ENCODE measurements at regions not wholly inside any gene's neighbourhood (a gene's known extent, or its start where the extent isn't known, plus 50 kb on each side); places are given as distances from the start of the nearest gene placed in this dataset.
"Not testable (repeated sequence)": the region's sequence is repeated elsewhere in the genome, so short reads cannot be mapped to it uniquely, and the experiment has no call there.

DNA sequence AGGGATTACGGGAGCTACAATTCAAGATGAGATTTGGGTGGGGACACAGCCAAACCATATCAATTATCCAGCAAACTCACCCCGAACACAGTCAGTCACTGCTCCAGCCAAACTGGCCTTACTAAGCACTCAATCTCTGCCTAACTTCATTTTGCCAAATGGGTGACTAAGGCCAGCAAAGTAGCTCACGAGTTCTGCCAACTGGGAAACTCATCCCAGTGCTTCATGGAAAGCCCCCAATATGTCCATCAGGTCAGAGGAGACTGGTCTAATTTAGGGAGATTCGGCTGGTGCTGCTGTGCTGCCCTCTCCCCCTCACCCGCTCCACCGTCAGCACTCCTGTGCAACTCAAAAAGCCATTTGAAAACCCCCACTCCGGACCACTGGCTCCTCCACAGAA is 324.0 kb downstream of the FOXO1 start:
- in situ Hi-C loops (cut with HindIII; ENCODE audit: low pct_unique_long_range_greater_than_20kb, low sequenced_read_pairs), result no loop called here
- no peak for DNase-seq (ENCODE audit: low read depth, low spot score)

DNA sequence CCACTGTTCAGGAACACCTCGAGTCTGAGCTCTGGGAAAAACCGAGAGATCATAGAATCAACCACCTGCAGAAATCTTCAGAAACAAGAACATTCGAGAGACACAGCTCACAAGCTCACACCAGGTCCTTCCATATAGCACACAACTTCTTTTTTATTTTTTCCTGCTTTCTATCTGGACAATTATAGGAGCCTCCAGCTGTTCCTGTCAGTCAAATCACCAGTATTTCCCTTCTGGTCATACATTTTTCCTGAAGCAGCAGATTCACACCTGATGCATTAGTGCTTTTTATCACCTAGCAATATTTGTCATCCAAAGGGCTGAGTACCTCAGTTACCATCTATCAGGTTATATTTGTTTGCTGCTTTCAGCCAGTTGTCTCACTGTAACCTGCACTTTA is 323.5 kb downstream of the FOXO1 start:
- DNase-seq (ENCODE audit: low read depth, low spot score), result no peak
- in situ Hi-C loops (cut with HindIII; ENCODE audit: low pct_unique_long_range_greater_than_20kb, low sequenced_read_pairs), result no loop called here

DNA sequence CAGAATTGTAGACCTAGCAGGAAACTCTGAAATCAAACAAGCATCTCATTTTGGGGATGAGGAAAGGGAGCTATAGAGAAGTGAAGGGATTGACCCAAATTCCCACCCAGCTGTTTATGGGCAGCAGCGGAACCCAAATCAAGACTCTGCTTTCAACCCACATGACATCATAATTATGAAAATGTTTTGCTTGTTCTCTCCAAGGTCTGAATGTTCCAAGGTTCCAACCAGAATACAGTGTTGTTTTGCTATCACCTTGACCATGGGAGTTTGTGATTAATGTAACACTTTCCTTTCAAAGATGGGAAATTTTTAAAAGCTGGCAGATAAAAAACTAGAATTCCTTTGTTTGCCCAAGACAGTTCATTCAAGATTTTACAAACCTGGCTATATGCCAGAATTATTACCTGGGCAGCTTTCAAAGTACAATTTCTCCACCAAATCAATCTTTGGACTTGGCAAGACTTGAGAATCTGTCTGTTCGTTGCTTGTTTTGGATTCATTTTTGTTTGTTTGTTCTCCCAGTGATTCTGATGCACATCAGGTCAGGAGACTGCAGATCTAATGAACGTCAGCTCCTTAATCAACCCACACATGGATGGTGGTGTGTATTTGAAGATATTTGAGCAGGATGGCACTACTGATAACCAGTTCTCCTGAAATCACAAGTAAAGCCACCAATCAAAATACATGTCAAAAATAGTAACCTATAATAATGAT is 322.7 kb downstream of the FOXO1 start:
- in situ Hi-C loops (cut with HindIII; ENCODE audit: low pct_unique_long_range_greater_than_20kb, low sequenced_read_pairs), result no loop called here
- DNase-seq (ENCODE audit: low read depth, low spot score), result no peak

DNA sequence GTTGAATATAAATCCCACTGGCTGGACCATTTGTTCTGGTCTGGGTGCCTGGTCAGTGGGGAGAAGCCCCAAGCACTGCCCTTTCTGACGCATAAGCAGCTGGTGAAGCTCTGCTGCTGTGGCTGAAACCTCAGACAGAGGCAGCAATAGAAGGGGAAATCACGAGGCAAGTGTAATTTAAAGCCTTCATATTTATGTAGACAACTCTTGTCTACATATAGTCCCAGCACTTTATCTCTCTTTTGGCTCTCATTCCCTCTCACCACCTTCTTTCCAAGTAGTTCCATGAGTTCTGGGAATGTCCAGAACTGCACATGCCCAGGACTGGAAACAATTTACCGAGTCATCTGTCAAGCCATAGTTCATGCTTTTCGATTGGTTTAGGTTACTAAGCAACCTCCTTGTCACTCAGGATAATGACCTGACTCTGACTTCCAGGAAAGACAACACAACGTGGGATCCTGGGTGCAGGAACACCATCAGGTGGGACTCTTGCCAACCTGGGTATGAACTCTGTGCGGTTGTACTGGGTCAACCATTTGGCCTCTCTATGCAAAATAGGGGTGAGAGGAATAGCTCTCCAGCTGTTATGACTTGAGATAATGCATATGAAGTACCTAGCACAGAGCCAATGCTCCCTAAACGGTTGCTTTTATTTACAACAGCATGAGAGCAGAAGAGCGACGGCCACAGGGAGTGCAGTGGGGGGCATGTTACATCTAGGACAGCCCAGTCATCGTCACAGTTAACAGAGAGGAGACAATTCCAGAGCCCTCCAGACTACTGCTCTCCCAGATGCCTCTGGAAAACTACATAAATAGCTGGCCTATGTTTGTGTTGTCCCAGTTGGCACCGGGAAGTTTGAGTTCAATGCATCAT is 321.9 kb downstream of the FOXO1 start:
- in situ Hi-C loops (cut with HindIII; ENCODE audit: low pct_unique_long_range_greater_than_20kb, low sequenced_read_pairs), result no loop called here

DNA sequence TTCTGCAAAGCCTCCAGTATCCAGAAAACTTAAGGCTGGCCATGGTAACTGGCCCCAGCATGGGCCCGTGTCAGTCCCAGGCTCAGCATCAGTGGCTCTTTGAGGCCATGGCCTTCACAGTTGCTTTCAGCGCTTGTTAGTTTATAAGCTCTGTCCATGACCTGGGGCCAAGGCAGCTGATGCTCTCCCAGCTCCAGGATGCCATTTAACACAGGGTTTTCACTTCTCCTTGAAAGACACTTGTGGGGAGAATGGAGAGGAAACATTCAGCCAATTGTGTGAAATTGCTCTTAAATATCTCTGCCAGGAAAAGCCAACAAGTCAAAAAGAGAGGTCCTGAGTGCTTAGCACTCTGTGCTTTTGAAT is 321.3 kb downstream of the FOXO1 start:
- in situ Hi-C loops (cut with HindIII; ENCODE audit: low pct_unique_long_range_greater_than_20kb, low sequenced_read_pairs), result no loop called here
- no peak for DNase-seq (ENCODE audit: low read depth, low spot score)

More for the DNA sequence above, 321.9 kb downstream of the FOXO1 start:
- DNase-seq (ENCODE audit: low read depth, low spot score), result peak; percentile 31

DNA sequence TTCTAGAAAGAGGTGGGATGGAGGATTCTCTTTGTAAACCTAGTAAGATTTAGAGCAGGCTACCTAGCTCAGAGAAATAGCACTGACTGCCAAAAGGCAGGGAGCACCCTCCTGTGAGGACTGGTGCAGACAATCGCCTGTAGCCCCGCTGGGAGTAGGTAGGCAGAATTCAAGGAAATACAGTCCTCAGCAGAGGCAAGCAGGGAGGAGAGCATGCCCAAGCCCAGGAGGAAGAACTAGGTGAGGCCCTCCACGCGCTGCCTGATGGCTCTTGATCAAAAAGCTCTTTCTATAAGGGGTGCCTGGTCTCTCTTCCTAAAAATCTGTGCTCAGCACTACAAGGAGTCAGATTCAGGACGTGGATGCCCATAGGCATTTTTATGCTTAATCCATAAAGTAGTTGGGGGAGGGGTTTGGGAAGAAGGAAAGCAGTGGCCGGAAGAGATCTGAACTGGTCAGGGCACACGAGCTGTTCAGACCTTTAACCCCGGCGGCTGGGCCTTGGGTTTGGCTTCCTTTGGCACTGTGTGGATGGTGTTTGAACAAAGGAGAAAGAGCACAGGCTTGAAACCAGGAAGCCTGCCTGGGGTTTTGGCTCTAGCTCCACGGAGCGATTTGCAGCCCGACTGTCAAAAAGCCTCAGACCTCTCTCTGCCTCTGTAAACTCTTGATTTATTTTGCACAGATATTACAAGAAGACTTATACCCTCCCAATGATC is 320.6 kb downstream of the FOXO1 start:
- DNase-seq (ENCODE audit: low read depth, low spot score), result no peak
- in situ Hi-C loops (cut with HindIII; ENCODE audit: low pct_unique_long_range_greater_than_20kb, low sequenced_read_pairs), result no loop called here

DNA sequence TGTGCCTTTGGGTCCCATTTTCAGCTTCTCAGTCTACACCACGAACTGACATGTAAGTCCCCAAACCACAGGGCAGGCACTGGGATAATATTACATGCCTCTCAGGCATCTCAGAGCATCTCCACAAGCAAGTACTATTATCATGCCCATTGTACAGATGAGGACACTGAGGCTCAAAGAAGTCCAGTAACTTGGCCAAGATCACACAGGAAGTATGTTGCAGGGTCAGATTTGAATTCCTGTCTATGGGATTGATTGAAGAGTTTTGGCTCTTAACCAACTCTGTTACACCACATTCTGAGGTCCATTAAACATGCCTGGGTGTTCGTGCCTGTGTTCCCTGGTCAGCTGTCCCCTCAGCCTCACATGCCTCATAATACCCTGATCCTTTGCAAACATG is 319.8 kb downstream of the FOXO1 start:
- DNase-seq (ENCODE audit: low read depth, low spot score), result no peak
- in situ Hi-C loops (cut with HindIII; ENCODE audit: low pct_unique_long_range_greater_than_20kb, low sequenced_read_pairs), result no loop called here

DNA sequence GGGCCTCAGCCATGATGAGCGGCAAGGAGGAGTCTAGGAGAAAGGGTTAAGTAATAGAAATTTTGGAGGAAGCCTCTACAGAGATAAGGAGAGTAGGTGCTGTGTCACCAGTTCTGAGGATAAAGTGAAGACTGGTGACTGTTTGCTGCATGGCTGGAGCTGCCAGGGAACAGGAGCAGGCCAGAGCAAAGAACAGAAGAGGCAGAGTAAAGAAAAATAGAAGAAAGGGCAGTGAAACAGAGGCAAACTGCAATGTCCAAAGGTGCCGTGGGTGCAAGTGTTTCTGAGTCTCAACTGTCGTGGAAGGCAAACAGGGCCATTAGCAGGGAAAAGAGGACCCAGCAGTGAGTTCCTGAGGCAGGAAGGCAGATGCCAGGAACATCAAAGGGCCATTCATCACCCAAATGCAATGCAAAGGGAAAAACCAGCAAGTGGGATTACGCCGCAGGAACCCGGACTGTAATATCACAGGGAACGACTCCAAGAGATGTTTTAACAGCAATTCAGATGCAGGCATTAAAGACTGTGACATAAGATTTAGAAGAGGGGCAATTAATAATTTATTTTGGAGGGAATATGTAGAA is 318.3 kb downstream of the FOXO1 start:
- DNase-seq (ENCODE audit: low read depth, low spot score), result no peak
- in situ Hi-C loops (cut with HindIII; ENCODE audit: low pct_unique_long_range_greater_than_20kb, low sequenced_read_pairs), result no loop called here

DNA sequence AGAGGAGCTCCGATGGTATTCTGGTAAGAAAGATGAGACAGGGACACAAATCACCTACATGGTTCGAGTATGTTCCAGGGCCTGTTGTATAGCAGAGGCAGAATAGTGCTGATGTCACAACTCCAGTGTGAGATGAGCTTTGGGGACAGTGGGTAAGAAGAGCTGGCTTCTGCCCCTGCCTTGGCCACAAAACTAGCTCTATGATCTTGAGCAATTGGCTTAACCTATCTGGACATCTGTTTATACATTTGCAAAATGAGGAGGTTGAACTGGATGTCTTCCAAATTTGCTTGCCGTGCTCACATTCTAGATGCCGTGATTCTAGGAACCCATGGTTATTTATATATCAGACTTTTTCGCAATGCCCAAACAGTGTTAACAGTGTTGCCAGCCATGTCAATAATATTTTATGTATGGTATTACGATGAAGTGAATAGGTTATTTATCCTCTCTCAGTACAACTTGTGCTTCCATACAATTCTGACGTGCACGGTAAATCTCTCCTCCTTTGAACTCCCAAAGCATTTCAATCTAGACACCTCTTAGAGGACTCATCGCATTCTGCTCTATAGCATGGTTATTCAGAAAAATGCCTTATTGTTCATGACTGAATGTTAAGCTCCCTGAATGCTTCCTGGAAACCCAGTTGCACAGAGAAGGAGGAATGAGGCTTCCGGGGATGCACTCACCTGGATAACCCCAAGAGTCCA is 316.0 kb downstream of the FOXO1 start:
- no peak for DNase-seq (ENCODE audit: low read depth, low spot score)
- in situ Hi-C loops (cut with HindIII; ENCODE audit: low pct_unique_long_range_greater_than_20kb, low sequenced_read_pairs), result no loop called here

DNA sequence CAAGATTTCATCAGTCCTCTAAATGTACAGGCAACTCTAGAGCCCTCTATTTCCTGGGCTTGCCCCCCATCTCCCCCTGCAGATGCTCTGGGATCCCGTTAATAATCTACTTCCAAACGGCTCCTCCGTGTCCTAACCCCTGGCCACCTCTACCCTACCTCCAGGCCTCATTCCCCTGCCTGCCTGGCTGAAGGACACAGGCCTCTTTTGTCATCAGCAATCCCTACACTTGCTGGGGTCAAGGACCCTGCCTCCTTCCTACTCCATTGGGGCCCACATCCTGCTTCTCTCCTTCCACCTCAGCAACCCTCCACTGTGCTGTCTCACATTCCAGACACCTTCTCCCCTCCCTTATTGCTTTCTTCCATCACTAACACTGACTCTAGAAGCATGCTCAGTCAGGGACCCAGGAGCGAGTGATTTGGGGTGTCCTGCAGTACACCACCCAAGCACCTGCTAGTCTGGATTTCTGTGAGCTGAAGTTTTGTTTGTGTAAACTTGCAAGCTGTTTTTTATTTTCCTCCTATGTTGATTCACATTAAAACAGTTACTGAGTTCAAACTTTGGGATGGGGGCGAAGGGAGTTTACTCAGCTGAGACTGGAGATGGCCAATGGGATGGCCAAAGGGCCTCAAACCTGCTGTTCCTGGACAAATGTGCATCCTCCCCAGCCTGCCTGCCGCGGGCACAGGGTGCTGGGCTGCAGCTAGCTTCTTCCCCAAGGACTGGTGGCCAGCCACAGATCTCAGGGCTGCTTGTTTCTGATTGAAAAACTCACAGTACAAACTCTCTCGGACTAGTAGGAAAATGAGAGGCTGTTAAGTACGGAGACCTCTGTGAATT is 314.7 kb downstream of the FOXO1 start:
- no peak for DNase-seq (ENCODE audit: low read depth, low spot score)
- in situ Hi-C loops (cut with HindIII; ENCODE audit: low pct_unique_long_range_greater_than_20kb, low sequenced_read_pairs), result no loop called here

DNA sequence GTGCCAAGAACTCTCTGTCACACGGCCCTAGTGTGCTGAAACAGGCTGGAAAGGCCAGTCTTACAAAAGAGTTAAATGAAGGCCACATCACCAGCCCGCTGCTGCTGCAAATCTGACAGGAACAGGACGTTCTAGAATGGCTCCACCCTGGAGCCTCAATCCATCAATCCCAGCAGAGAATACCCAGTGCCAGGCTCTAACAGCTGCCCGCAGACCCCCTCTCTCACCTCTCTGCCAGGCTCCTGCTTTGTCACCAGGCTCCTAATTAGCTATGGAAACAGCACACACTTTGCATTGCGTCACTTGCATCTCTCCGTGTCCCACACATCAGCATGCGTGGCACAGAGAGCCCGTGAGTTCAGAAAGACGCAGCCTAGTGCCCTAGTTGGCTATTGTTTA is 314.1 kb downstream of the FOXO1 start:
- DNase-seq (ENCODE audit: low read depth, low spot score), result no peak
- in situ Hi-C loops (cut with HindIII; ENCODE audit: low pct_unique_long_range_greater_than_20kb, low sequenced_read_pairs), result no loop called here

DNA sequence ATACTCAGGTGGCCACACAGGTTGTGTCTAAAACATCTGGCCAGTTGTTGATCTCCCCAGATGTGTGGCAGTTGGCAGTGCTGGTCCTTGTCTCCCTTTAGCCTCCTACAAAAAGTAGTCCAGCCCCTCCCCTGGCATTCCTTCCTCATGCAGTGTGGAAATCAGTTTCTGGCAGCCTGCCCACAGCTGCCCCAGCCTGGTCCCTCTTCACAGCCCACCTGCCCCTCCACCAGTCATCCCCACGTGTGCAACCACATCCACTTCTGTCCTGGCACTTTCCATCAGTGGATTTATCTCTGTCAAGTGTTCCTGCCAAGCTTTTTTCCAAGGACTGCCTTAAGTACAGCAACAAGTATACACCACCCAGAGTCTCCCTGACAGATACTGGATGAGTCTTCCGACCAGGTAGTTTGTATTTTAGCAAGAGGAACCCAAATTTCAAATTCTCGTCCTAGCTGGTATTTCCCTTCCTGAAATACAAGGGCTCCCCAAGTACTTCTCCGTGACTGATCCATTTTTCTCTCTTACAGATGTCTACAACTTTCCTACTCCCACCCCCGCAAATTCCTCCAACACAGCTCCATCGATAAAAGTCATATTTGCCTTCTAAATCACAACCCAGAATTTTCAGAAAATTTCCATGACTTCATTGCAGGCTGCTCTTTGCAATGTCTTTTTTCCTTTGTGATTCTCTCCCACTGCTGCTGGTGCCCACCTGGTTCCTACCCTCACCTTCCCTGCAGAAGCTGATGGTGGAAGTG is 313.5 kb downstream of the FOXO1 start:
- in situ Hi-C loops (cut with HindIII; ENCODE audit: low pct_unique_long_range_greater_than_20kb, low sequenced_read_pairs), result no loop called here
- no peak for DNase-seq (ENCODE audit: low read depth, low spot score)

DNA sequence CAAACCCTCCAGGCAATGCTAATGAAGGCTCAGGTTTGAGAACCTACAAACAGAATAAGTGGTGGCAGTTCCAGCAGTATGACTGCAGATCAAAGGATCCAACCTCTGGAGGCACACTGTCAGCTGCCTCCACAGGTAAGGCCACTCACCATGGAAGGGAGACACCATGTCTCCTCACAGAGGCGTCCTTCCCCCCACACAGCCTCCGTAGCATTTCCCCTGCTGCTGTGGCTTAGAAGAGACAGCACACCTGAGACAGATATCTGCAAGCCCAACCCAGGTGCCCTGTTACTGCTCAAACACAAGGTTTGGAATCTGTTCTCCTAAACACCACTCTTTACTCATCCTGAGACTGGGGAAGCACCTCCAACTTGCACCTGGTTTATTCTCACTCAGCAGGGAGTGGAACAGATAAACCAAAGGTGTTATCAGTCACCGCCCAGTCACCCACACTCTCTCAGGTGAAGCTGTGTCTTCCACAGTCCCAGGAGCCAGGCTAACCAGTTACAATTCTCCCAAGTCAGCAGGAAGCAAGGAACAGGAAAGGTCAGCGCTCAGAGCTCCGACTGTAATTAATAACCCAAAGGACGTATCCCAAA is 311.2 kb downstream of the FOXO1 start:
- DNase-seq (ENCODE audit: low read depth, low spot score), result no peak
- in situ Hi-C loops (cut with HindIII; ENCODE audit: low pct_unique_long_range_greater_than_20kb, low sequenced_read_pairs), result no loop called here

DNA sequence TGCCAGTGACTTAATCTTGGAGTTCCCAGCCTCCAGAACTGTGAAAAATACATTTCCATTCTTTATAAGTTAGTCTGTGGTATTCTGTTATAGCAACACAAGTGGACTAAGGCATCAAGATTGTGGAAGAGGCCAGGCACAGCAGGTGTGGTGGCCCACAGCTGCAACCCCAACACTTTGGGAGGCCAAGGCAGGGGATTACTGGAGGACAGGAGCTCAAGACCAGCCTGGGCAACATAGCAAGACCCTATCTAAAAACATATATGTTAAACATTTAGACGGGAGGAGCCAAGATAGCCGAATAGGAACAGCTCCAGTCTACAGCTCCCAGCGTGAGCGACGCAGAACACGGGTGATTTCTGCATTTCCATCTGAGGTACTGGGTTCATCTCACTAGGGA is 310.4 kb downstream of the FOXO1 start:
- in situ Hi-C loops (cut with HindIII; ENCODE audit: low pct_unique_long_range_greater_than_20kb, low sequenced_read_pairs), result no loop called here
- no peak for DNase-seq (ENCODE audit: low read depth, low spot score)

DNA sequence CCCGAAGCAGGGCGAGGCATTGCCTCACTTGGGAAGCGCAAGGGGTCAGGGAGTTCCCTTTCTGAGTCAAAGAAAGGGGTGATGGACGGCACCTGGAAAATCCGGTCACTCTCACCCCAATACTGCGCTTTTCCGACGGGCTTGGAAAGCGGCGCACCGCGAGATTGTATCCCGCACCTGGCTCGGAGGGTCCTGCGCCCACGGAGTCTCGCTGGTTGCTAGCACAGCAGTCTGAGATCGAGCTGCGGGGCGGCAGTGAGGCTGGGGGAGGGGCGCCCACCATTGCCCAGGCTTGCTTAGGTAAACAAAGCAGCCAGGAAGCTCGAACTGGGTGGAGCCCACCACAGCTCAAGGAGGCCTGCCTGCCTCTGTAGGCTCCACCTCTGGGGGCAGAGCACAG is 310.0 kb downstream of the FOXO1 start:
- in situ Hi-C loops (cut with HindIII; ENCODE audit: low pct_unique_long_range_greater_than_20kb, low sequenced_read_pairs); DNase-seq (ENCODE audit: low read depth, low spot score): not testable (repeated sequence)

DNA sequence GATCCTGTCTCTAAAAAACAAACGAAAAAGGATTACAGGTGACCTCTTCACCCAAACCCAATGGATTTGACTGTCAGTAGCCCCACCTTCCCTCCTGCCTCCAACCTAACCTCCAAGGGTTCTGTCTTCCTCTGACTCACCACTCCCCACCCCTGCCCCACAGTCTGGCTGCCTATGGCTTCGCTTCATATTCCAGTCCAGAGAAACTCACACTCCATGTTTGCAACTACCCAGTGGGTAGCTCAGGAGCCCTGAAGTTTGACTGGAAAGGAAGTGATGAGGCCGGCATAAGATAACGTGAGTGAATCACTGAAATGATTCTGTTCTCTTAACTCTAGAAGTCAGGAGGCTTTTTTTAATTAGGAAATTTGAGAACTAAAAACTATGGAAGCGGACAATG is 303.9 kb downstream of the FOXO1 start:
- no peak for DNase-seq (ENCODE audit: low read depth, low spot score)
- in situ Hi-C loops (cut with HindIII; ENCODE audit: low pct_unique_long_range_greater_than_20kb, low sequenced_read_pairs), result no loop called here

Measured in SK-MEL-5 (cell line).